Stimulated activated CD4-positive, alpha-beta T cell treated with anti-CD3 and anti-CD28 coated beads, Interleukin-4, amount 100 ng/mL, for 48 hours (primary cell): ENCODE measurements at regions not wholly inside any gene's neighbourhood (a gene's known extent, or its start where the extent isn't known, plus 50 kb on each side); places are given as distances from the start of the nearest gene placed in this dataset.

Source experiments
- DNase-seq, 2 donors: peaks; one replicate each; pipeline ENCODE4 v3.0.0-alpha.2; 2020; ENCODE audit warnings: low read depth in 2 of 2

- DNase-seq = no peak
These were observed 146.4 kb downstream of the LRIG2 start for GRCh38 chr1:113219377-113219776.

GRCh38 chr1:113219828-113220227, 146.8 kb downstream of the LRIG2 start:
- no peak for DNase-seq

GRCh38 chr1:113223040-113223439, 150.0 kb downstream of the LRIG2 start:
- DNase-seq = no peak

- DNase-seq = no peak
These were observed 150.5 kb downstream of the LRIG2 start for GRCh38 chr1:113223546-113223945.

GRCh38 chr1:113226148-113226547, 153.2 kb downstream of the LRIG2 start:
- peak in 1 of 2 donors; percentile 21 for DNase-seq

- DNase-seq = no peak
These were observed 158.4 kb upstream of the MAGI3 start for GRCh38 chr1:113231866-113232265.

GRCh38 chr1:113233441-113233840, 156.9 kb upstream of the MAGI3 start:
- no peak for DNase-seq

- no peak for DNase-seq
These were observed 149.1 kb upstream of the MAGI3 start for GRCh38 chr1:113241237-113241636.

- no peak for DNase-seq
These were observed 147.8 kb upstream of the MAGI3 start for GRCh38 chr1:113242481-113242880.

GRCh38 chr1:113243529-113243928, 146.8 kb upstream of the MAGI3 start:
- DNase-seq = no peak

GRCh38 chr1:113244112-113244820, 146.0 kb upstream of the MAGI3 start:
- DNase-seq = no peak

- DNase-seq = no peak
These were observed 145.1 kb upstream of the MAGI3 start for GRCh38 chr1:113245252-113245651.

GRCh38 chr1:113246929-113247328, 143.4 kb upstream of the MAGI3 start:
- DNase-seq = no peak

GRCh38 chr1:113247355-113247754, 143.0 kb upstream of the MAGI3 start:
- DNase-seq = no peak

GRCh38 chr1:113247782-113248181, 142.5 kb upstream of the MAGI3 start:
- DNase-seq = no peak

GRCh38 chr1:113248494-113248893, 141.8 kb upstream of the MAGI3 start:
- DNase-seq = no peak

- DNase-seq = no peak
These were observed 140.2 kb upstream of the MAGI3 start for GRCh38 chr1:113250161-113250560.

GRCh38 chr1:113252166-113252565, 138.1 kb upstream of the MAGI3 start:
- no peak for DNase-seq

GRCh38 chr1:113253187-113253586, 137.1 kb upstream of the MAGI3 start:
- no peak for DNase-seq

GRCh38 chr1:113253590-113253989, 136.7 kb upstream of the MAGI3 start:
- DNase-seq = no peak

- DNase-seq = no peak
These were observed 135.1 kb upstream of the MAGI3 start for GRCh38 chr1:113255038-113255719.

GRCh38 chr1:113255720-113256347, 134.5 kb upstream of the MAGI3 start:
- DNase-seq = no peak

- DNase-seq = no peak
These were observed 134.0 kb upstream of the MAGI3 start for GRCh38 chr1:113256348-113256729.
